ENCODE measurements at regions not wholly inside any gene's neighbourhood (a gene's known extent, or its start where the extent isn't known, plus 50 kb on each side); places are given as distances from the start of the nearest gene placed in this dataset.

GRCh38 chr10:55065185-55065584, 264.2 kb upstream of the PCDH15 start:
- TF ChIP-seq YY1 (IDR thresholded peaks at IDR 0.05; ENCODE audit: low read depth, low read length) (no peak), CTCF (IDR thresholded peaks at IDR 0.05; ENCODE audit: control extremely low read depth in 1 of 3, insufficient read depth in 1 of 3, low read depth in 1 of 3, low read length in 3 of 3) (no peak), CBX5 (IDR thresholded peaks at IDR 0.05; ENCODE audit: low read depth, low read length) (no peak), CHD1 (IDR thresholded peaks at IDR 0.05; ENCODE audit: low read depth, low read length) (no peak), TBP (IDR thresholded peaks at IDR 0.05; ENCODE audit: low read depth, low read length) (no peak), RXRA (IDR thresholded peaks at IDR 0.05; ENCODE audit: insufficient read depth, low read depth, low read length) (no peak), HDAC6 (IDR thresholded peaks at IDR 0.05; ENCODE audit: low read depth, low read length) (no peak), TCF12 (IDR thresholded peaks at IDR 0.05; ENCODE audit: low read depth, low read length) (no peak), POLR2AphosphoS5 (IDR thresholded peaks at IDR 0.05; ENCODE audit: low read depth, low read length) (no peak), TAF1 (IDR thresholded peaks at IDR 0.05; ENCODE audit: low read depth, low read length) (no peak), SRF (IDR thresholded peaks at IDR 0.05; ENCODE audit: low read depth, low read length) (no peak), TEAD4 (IDR thresholded peaks at IDR 0.05; ENCODE audit: low read depth, low read length) (no peak), EP300 (IDR thresholded peaks at IDR 0.05; ENCODE audit: borderline replicate concordance in 1 of 2, low read depth in 2 of 2, low read length in 2 of 2) (no peak)

Data from H1 (cell line).